ENCODE measurements at regions not wholly inside any gene's neighbourhood (a gene's known extent, or its start where the extent isn't known, plus 50 kb on each side); places are given as distances from the start of the nearest gene placed in this dataset.

DNA sequence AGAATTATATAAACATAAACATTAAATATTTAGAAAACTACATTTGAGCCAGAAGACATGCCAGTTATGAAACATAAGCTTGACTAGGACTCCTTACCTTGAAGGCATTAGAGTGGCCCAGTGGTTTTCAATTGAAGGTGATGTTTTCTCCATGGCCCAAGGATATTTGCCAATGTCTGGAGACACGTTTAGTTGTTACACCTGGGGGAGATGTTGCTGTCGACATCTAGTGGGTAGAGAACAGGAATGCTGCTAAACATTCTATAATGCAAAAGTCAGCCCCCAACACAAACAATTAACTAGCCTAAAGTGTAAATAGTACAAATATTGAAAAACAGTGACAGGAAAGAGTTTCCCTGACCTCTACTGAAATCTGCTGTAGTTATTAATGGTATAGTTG, 200.9 kb upstream of the HS3ST5 start:
- TF ChIP-seq, protein P1, sequence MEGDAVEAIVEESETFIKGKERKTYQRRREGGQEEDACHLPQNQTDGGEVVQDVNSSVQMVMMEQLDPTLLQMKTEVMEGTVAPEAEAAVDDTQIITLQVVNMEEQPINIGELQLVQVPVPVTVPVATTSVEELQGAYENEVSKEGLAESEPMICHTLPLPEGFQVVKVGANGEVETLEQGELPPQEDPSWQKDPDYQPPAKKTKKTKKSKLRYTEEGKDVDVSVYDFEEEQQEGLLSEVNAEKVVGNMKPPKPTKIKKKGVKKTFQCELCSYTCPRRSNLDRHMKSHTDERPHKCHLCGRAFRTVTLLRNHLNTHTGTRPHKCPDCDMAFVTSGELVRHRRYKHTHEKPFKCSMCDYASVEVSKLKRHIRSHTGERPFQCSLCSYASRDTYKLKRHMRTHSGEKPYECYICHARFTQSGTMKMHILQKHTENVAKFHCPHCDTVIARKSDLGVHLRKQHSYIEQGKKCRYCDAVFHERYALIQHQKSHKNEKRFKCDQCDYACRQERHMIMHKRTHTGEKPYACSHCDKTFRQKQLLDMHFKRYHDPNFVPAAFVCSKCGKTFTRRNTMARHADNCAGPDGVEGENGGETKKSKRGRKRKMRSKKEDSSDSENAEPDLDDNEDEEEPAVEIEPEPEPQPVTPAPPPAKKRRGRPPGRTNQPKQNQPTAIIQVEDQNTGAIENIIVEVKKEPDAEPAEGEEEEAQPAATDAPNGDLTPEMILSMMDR (IDR thresholded peaks at IDR 0.05; ENCODE audit: insufficient read depth, low read depth, low read length), result no peak
- no peak for TF ChIP-seq EZH2 (IDR thresholded peaks at IDR 0.05; ENCODE audit: insufficient read depth, low read length)

All from astrocyte (in vitro differentiated cells and primary cell).